Fibroblast of lung (primary cell): ENCODE measurements at regions not wholly inside any gene's neighbourhood (a gene's known extent, or its start where the extent isn't known, plus 50 kb on each side); places are given as distances from the start of the nearest gene placed in this dataset.

Source experiments
- EZH2 ChIP-seq: IDR thresholded peaks from 2 replicates; pipeline ENCODE4 v1.5.1; 2012; ENCODE audit warnings: low read length, control low read depth, mild to moderate bottlenecking; ENCODE audit errors: missing control alignments
- TF ChIP-seq, protein P1 (sequence below), 2 donors: IDR thresholded peaks in 1 of 2; conservative IDR thresholded peaks in 1 of 2; 1 replicate in 1 of 2; 2 replicates in 1 of 2; pipeline ENCODE4 v1.5.1; 2011 to 2012; ENCODE audit warnings: low read length in 2 of 2, control low read depth in 1 of 2, inconsistent platforms in 1 of 2, low read depth in 1 of 2, mild to moderate bottlenecking in 1 of 2

GRCh38 chr14:27096091-27096490, 498.3 kb upstream of the NOVA1 start:
- TF ChIP-seq, protein P1, sequence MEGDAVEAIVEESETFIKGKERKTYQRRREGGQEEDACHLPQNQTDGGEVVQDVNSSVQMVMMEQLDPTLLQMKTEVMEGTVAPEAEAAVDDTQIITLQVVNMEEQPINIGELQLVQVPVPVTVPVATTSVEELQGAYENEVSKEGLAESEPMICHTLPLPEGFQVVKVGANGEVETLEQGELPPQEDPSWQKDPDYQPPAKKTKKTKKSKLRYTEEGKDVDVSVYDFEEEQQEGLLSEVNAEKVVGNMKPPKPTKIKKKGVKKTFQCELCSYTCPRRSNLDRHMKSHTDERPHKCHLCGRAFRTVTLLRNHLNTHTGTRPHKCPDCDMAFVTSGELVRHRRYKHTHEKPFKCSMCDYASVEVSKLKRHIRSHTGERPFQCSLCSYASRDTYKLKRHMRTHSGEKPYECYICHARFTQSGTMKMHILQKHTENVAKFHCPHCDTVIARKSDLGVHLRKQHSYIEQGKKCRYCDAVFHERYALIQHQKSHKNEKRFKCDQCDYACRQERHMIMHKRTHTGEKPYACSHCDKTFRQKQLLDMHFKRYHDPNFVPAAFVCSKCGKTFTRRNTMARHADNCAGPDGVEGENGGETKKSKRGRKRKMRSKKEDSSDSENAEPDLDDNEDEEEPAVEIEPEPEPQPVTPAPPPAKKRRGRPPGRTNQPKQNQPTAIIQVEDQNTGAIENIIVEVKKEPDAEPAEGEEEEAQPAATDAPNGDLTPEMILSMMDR (conservative IDR thresholded peaks at IDR 0.05 in 1 of 2, IDR thresholded peaks at IDR 0.05 in 1 of 2; ENCODE audit: low read depth in 1 of 2, low read length in 2 of 2) = no peak
- TF ChIP-seq EZH2 = no peak
